Keratinocyte (primary cell): ENCODE measurements at regions not wholly inside any gene's neighbourhood (a gene's known extent, or its start where the extent isn't known, plus 50 kb on each side); places are given as distances from the start of the nearest gene placed in this dataset.

Experiments
- DNase-seq: peaks from one replicate; pipeline ENCODE4 v3.0.0-alpha.2; 2011; ENCODE audit warnings: low read depth, missing footprints, low spot score
- FAIRE-seq: peaks from 2 replicates; lab custom pipeline; 2011; peaks lifted over from hg19 to GRCh38; lab: Jason Lieb, UNC
- H2AFZ ChIP-seq: 2 replicates; pipeline ENCODE4 v1.6.0; 2012; ENCODE audit warnings: low read length, control low read depth, inconsistent platforms; ENCODE audit not compliant: control insufficient read depth
- H3K27ac ChIP-seq: 2 replicates; pipeline ENCODE4 v1.5.1; 2011; ENCODE audit warnings: low read length; ENCODE audit not compliant: control insufficient read depth, insufficient read depth
- H3K27me3 ChIP-seq: 3 replicates; pipeline ENCODE4 v1.6.0; 2011; ENCODE audit warnings: low read length; ENCODE audit not compliant: control insufficient read depth, insufficient read depth; ENCODE audit errors: extremely low read depth
- H3K36me3 ChIP-seq, 2 experiments: 2 replicates in 1 of 2; 3 replicates in 1 of 2; pipeline ENCODE4 v1.5.1; 2011; ENCODE audit warnings: low read length in 2 of 2, mild to moderate bottlenecking in 1 of 2; ENCODE audit not compliant: control insufficient read depth in 2 of 2, insufficient read depth in 2 of 2; ENCODE audit errors: extremely low read depth in 1 of 2
- H3K4me1 ChIP-seq: 3 replicates; pipeline ENCODE4 v1.5.1; 2011; ENCODE audit warnings: low read length; ENCODE audit not compliant: control insufficient read depth, insufficient read depth; ENCODE audit errors: extremely low read depth
- H3K4me2 ChIP-seq: 3 replicates; pipeline ENCODE4 v1.6.0; 2011; ENCODE audit warnings: low read depth, low read length; ENCODE audit not compliant: control insufficient read depth, insufficient read depth; ENCODE audit errors: extremely low read depth
- H3K4me3 ChIP-seq, 3 experiments: fragments of 200-600 bp in 1 of 3; sonication (generic) in 1 of 3; 2 replicates in 2 of 3; 3 replicates in 1 of 3; pipeline ENCODE4 v1.5.1; 2011 to 2016; ENCODE audit warnings: low read length in 3 of 3, mild to moderate bottlenecking in 3 of 3, control low read depth in 2 of 3, inconsistent platforms in 1 of 3, low read depth in 1 of 3, mixed read lengths in 1 of 3, mixed run types in 1 of 3, moderate library complexity in 1 of 3; ENCODE audit not compliant: control insufficient read depth in 2 of 3, insufficient read depth in 2 of 3; ENCODE audit errors: extremely low read depth in 1 of 3
- H3K79me2 ChIP-seq: 2 replicates; pipeline ENCODE4 v1.6.0; 2012; ENCODE audit warnings: low read length; ENCODE audit not compliant: control insufficient read depth, insufficient read depth
- H3K9ac ChIP-seq: 3 replicates; pipeline ENCODE4 v1.6.0; 2011; ENCODE audit warnings: low read length; ENCODE audit not compliant: control insufficient read depth, insufficient read depth; ENCODE audit errors: extremely low read depth
- H3K9me1 ChIP-seq: 3 replicates; pipeline ENCODE4 v1.6.0; 2011; ENCODE audit warnings: low read length; ENCODE audit not compliant: control insufficient read depth, insufficient read depth; ENCODE audit errors: extremely low read depth
- H3K9me3 ChIP-seq: 2 replicates; pipeline ENCODE4 v1.5.1; 2012; ENCODE audit warnings: low read depth, low read length; ENCODE audit not compliant: control insufficient read depth
- H4K20me1 ChIP-seq: 3 replicates; pipeline ENCODE4 v1.6.0; 2011; ENCODE audit warnings: low read length; ENCODE audit not compliant: control insufficient read depth, insufficient read depth; ENCODE audit errors: extremely low read depth
- CTCF ChIP-seq, 3 experiments: IDR thresholded peaks in 1 of 3; conservative IDR thresholded peaks in 1 of 3; optimal IDR thresholded peaks in 1 of 3; 2 replicates in 2 of 3; 3 replicates in 1 of 3; pipeline versions ENCODE3 to v1.5.1; 2011; ENCODE audit warnings: low read length in 3 of 3, mild to moderate bottlenecking in 3 of 3, moderate library complexity in 2 of 3, control low read depth in 1 of 3, inconsistent platforms in 1 of 3; ENCODE audit not compliant: insufficient read depth in 2 of 3; ENCODE audit errors: extremely low read depth in 1 of 3
- EZH2 ChIP-seq: IDR thresholded peaks from one replicate; pipeline ENCODE4 v1.6.1; 2012; ENCODE audit warnings: inconsistent platforms, mild to moderate bottlenecking, low read length, moderate library complexity
- dilution Hi-C: fragments of 300-500 bp; cut with MboI; formaldehyde crosslinking; loops from one replicate; pipeline ENCODE4 v1.7.0; 2020; ENCODE audit warnings: low sequenced_read_pairs; ENCODE audit not compliant: extremely low pct_ligation_motif_present

GRCh38 chr12:114912811-114913210 lies 228.8 kb upstream of the TBX3 start:
- dilution Hi-C loops = no loop called here
- DNase-seq = no peak

GRCh38 chr12:114911196-114911595 lies 227.2 kb upstream of the TBX3 start:
- Histone ChIP-seq H3K9me1 (no peaks in the 10 kb centered on the region), H3K36me3 (no peaks in the 10 kb centered on the region), H3K79me2 (no peaks in the 10 kb centered on the region), H3K27me3 (no peaks in the 10 kb centered on the region), H3K4me2 (no peak overlapping the region), H2AFZ (no peak overlapping the region), H3K27ac (no peak overlapping the region), H3K9ac (no peak overlapping the region), H4K20me1 (no peaks in the 10 kb centered on the region), H3K4me3 (no peak overlapping the region), H3K4me1 (peaks cover 11% of the 10 kb centered on the region), H3K9me3 (no peaks in the 10 kb centered on the region)
- no peak for TF ChIP-seq EZH2
- TF ChIP-seq CTCF (optimal IDR thresholded peaks at IDR 0.05 in 1 of 3, IDR thresholded peaks at IDR 0.05 in 1 of 3, conservative IDR thresholded peaks at IDR 0.05 in 1 of 3; ENCODE audit: extremely low read depth in 1 of 3, insufficient read depth in 2 of 3, low read length in 3 of 3) = no peak
- no peak for FAIRE-seq
- no peak for DNase-seq
- dilution Hi-C loops = no loop called here

More at GRCh38 chr12:114912811-114913210, 228.8 kb upstream of the TBX3 start:
- H3K79me2 ChIP-seq = no peaks in the 10 kb centered on the region
- no peak overlapping the region for H3K4me3 ChIP-seq
- no peak overlapping the region for H3K9ac ChIP-seq
- H3K9me1 ChIP-seq = no peaks in the 10 kb centered on the region
- TF ChIP-seq CTCF (optimal IDR thresholded peaks at IDR 0.05 in 1 of 3, IDR thresholded peaks at IDR 0.05 in 1 of 3, conservative IDR thresholded peaks at IDR 0.05 in 1 of 3; ENCODE audit: extremely low read depth in 1 of 3, insufficient read depth in 2 of 3, low read length in 3 of 3) (no peak), EZH2 (no peak)
- H3K27me3 ChIP-seq = no peaks in the 10 kb centered on the region
- no peak overlapping the region for H2AFZ ChIP-seq
- H3K4me1 ChIP-seq = peaks cover 11% of the 10 kb centered on the region
- FAIRE-seq = no peak
- no peak overlapping the region for H3K27ac ChIP-seq
- H3K36me3 ChIP-seq = no peaks in the 10 kb centered on the region
- H4K20me1 ChIP-seq = no peaks in the 10 kb centered on the region
- no peaks in the 10 kb centered on the region for H3K9me3 ChIP-seq
- H3K4me2 ChIP-seq = no peak overlapping the region
